ENCODE measurements at regions not wholly inside any gene's neighbourhood (a gene's known extent, or its start where the extent isn't known, plus 50 kb on each side); places are given as distances from the start of the nearest gene placed in this dataset.
"Not testable (repeated sequence)": the region's sequence is repeated elsewhere in the genome, so short reads cannot be mapped to it uniquely, and the experiment has no call there.

GRCh38 chr15:59792359-59792758 is 103.2 kb upstream of the BNIP2 start:
- no peaks in the 10 kb centered on the region for H3K36me3 Mint-ChIP-seq
- no peak overlapping the region for H3K27ac ChIP-seq (ENCODE audit: low read depth, low read length)
- peak overlapping the region; percentile 76 to 97 (median 88) for H3K27ac Mint-ChIP-seq
- peak overlapping the region; percentile 60 to 90 (median 78) for H3K4me3 Mint-ChIP-seq
- H3K4me1 Mint-ChIP-seq = peaks cover 36 to 76% (median 55%) of the 10 kb centered on the region in 4 donors
- POLR2A ChIA-PET (ENCODE audit: partially characterized antibody) = interaction anchor here (0.8 to 2.6 kb wide), 2 partner anchors 10 to 22 kb away, joined by 3 to 39 read pairs; no protein-coding TSS in a partner anchor
- peak; percentile 32 to 65 (median 36) for DNase-seq
- peaks cover 0 to 2% (median 0%) of the 10 kb centered on the region in 8 donors for H3K9me3 Mint-ChIP-seq
- peaks cover 70% of the 10 kb centered on the region for H3K4me1 ChIP-seq (ENCODE audit: insufficient read depth, low read length)
- CTCF ChIA-PET (ENCODE audit: partially characterized antibody) = interaction anchor here (1.7 to 2.2 kb wide), 4 partner anchors 10 to 40 kb away, joined by 3 to 8 read pairs (median 4); no protein-coding TSS in a partner anchor
- intact Hi-C loops (cut with micrococcal nuclease) = no loop called here
- peak overlapping the region in 1 of 2 donors; percentile 7 for H3K4me3 ChIP-seq (ENCODE audit: low read length in 2 of 2)
- H3K36me3 ChIP-seq (ENCODE audit: insufficient read depth, low read length) = no peaks in the 10 kb centered on the region
- no peaks in the 10 kb centered on the region for H3K9me3 ChIP-seq (ENCODE audit: control insufficient read depth in 1 of 2, low read length in 2 of 2)
- no peaks in the 10 kb centered on the region for H3K27me3 ChIP-seq (ENCODE audit: insufficient read depth, low read length)
- peaks cover 0 to 2% of the 10 kb centered on the region in 2 donors for H3K27me3 Mint-ChIP-seq

- Histone ChIP-seq H3K4me1 (ENCODE audit: insufficient read depth, low read length) (peaks cover 66% of the 10 kb centered on the region), H3K9me3 (ENCODE audit: control insufficient read depth in 1 of 2, low read length in 2 of 2) (no peaks in the 10 kb centered on the region), H3K4me3 (ENCODE audit: low read length in 2 of 2) (peak overlapping the region in 1 of 2 donors; percentile 7), H3K27ac (ENCODE audit: low read depth, low read length) (no peak overlapping the region), H3K36me3 (ENCODE audit: insufficient read depth, low read length) (no peaks in the 10 kb centered on the region), H3K27me3 (ENCODE audit: insufficient read depth, low read length) (no peaks in the 10 kb centered on the region)
- Mint-ChIP-seq H3K9me3 (peaks cover 0 to 2% (median 0%) of the 10 kb centered on the region in 8 donors), H3K4me3 (peak overlapping the region in 4 of 8 donors; percentile 19 to 84 (median 79)), H3K27me3 (peaks cover 0 to 2% of the 10 kb centered on the region in 2 donors), H3K36me3 (peaks cover 0 to 3% of the 10 kb centered on the region in 2 donors), H3K27ac (peak overlapping the region in 4 of 7 donors; percentile 25 to 95 (median 64)), H3K4me1 (peaks cover 36 to 70% (median 56%) of the 10 kb centered on the region in 4 donors)
- DNase-seq = no peak
- CTCF ChIA-PET (ENCODE audit: partially characterized antibody) = interaction anchor here (0.6 to 2.2 kb wide), 7 partner anchors 11 to 119 kb away, joined by 3 to 8 read pairs (median 3); no protein-coding TSS in a partner anchor
- POLR2A ChIA-PET (ENCODE audit: partially characterized antibody) = interaction anchor here (0.6 to 2.6 kb wide), 2 partner anchors 11 to 1067 kb away, joined by 3 to 39 read pairs; no protein-coding TSS in a partner anchor
- intact Hi-C loops (cut with micrococcal nuclease) = no loop called here
These were observed 102.6 kb upstream of the BNIP2 start for GRCh38 chr15:59791755-59792154.

- intact Hi-C loops (cut with micrococcal nuclease) = no loop called here
- CTCF ChIA-PET (ENCODE audit: partially characterized antibody) = interaction anchor here (0.6 to 2.2 kb wide), 7 partner anchors 11 to 119 kb away, joined by 3 to 8 read pairs (median 3); no protein-coding TSS in a partner anchor
- Histone ChIP-seq H3K27me3 (ENCODE audit: insufficient read depth, low read length) (no peaks in the 10 kb centered on the region), H3K36me3 (ENCODE audit: insufficient read depth, low read length) (no peaks in the 10 kb centered on the region), H3K27ac (ENCODE audit: low read depth, low read length) (no peak overlapping the region), H3K9me3 (ENCODE audit: control insufficient read depth in 1 of 2, low read length in 2 of 2) (no peaks in the 10 kb centered on the region), H3K4me1 (ENCODE audit: insufficient read depth, low read length) (peaks cover 62% of the 10 kb centered on the region), H3K4me3 (ENCODE audit: low read length in 2 of 2) (no peak overlapping the region)
- H3K27ac Mint-ChIP-seq = peak overlapping the region in 3 of 7 donors; percentile 33 to 70 (median 48)
- H3K27me3 Mint-ChIP-seq = peaks cover 0 to 2% of the 10 kb centered on the region in 2 donors
- peaks cover 0 to 3% of the 10 kb centered on the region in 2 donors for H3K36me3 Mint-ChIP-seq
- H3K4me3 Mint-ChIP-seq = no peak overlapping the region
- DNase-seq = no peak
- peaks cover 34 to 65% (median 56%) of the 10 kb centered on the region in 4 donors for H3K4me1 Mint-ChIP-seq
- peaks cover 0 to 2% (median 0%) of the 10 kb centered on the region in 8 donors for H3K9me3 Mint-ChIP-seq
- POLR2A ChIA-PET (ENCODE audit: partially characterized antibody) = interaction anchor here (0.6 to 2.6 kb wide), 3 partner anchors 12 to 1067 kb away, joined by 3 to 39 read pairs (median 6); no protein-coding TSS in a partner anchor
These were observed 102.0 kb upstream of the BNIP2 start for GRCh38 chr15:59791079-59791478.

GRCh38 chr15:59786466-59786865 is 97.3 kb upstream of the BNIP2 start:
- H3K27ac ChIP-seq (ENCODE audit: low read depth, low read length); intact Hi-C loops (cut with micrococcal nuclease); H3K27me3 ChIP-seq (ENCODE audit: insufficient read depth, low read length); H3K36me3 Mint-ChIP-seq; H3K36me3 ChIP-seq (ENCODE audit: insufficient read depth, low read length); H3K9me3 ChIP-seq (ENCODE audit: control insufficient read depth in 1 of 2, low read length in 2 of 2); DNase-seq; H3K4me3 ChIP-seq (ENCODE audit: low read length in 2 of 2); CTCF ChIA-PET (ENCODE audit: partially characterized antibody); H3K27me3 Mint-ChIP-seq; H3K4me3 Mint-ChIP-seq: not testable (repeated sequence)
- H3K4me1 Mint-ChIP-seq = peaks cover 18 to 48% (median 35%) of the 10 kb centered on the region in 4 donors
- H3K4me1 ChIP-seq (ENCODE audit: insufficient read depth, low read length) = peaks cover 37% of the 10 kb centered on the region
- peak overlapping the region in 3 of 7 donors; percentile 2 to 34 (median 18) for H3K27ac Mint-ChIP-seq
- POLR2A ChIA-PET (ENCODE audit: partially characterized antibody) = interaction anchor here (1.3 kb wide), 1 partner anchor 17 kb away, joined by 3 read pairs; no protein-coding TSS in a partner anchor
- H3K9me3 Mint-ChIP-seq = peaks cover 0 to 12% (median 4%) of the 10 kb centered on the region in 8 donors

- peaks cover 32% of the 10 kb centered on the region for H3K4me1 ChIP-seq (ENCODE audit: insufficient read depth, low read length)
- H3K4me1 Mint-ChIP-seq = peaks cover 18 to 45% (median 31%) of the 10 kb centered on the region in 4 donors
- H3K27ac ChIP-seq (ENCODE audit: low read depth, low read length); H3K36me3 ChIP-seq (ENCODE audit: insufficient read depth, low read length); H3K4me3 ChIP-seq (ENCODE audit: low read length in 2 of 2); DNase-seq; intact Hi-C loops (cut with micrococcal nuclease); H3K9me3 ChIP-seq (ENCODE audit: control insufficient read depth in 1 of 2, low read length in 2 of 2); CTCF ChIA-PET (ENCODE audit: partially characterized antibody); H3K27me3 ChIP-seq (ENCODE audit: insufficient read depth, low read length); H3K4me3 Mint-ChIP-seq; H3K36me3 Mint-ChIP-seq; POLR2A ChIA-PET (ENCODE audit: partially characterized antibody); H3K27me3 Mint-ChIP-seq: not testable (repeated sequence)
- peaks cover 0 to 12% (median 4%) of the 10 kb centered on the region in 8 donors for H3K9me3 Mint-ChIP-seq
- peak overlapping the region in 3 of 7 donors; percentile 2 to 34 (median 18) for H3K27ac Mint-ChIP-seq
These were observed 96.9 kb upstream of the BNIP2 start for GRCh38 chr15:59785981-59786380.

GRCh38 chr15:59783774-59784520 is 94.8 kb upstream of the BNIP2 start:
- H3K9me3 Mint-ChIP-seq = peaks cover 0 to 10% (median 4%) of the 10 kb centered on the region in 8 donors
- H3K27ac Mint-ChIP-seq = peak overlapping the region in 2 of 7 donors; percentile 9 to 29
- H3K27me3 ChIP-seq (ENCODE audit: insufficient read depth, low read length); H3K27me3 Mint-ChIP-seq; H3K36me3 ChIP-seq (ENCODE audit: insufficient read depth, low read length); H3K27ac ChIP-seq (ENCODE audit: low read depth, low read length); intact Hi-C loops (cut with micrococcal nuclease); H3K36me3 Mint-ChIP-seq; DNase-seq; H3K4me3 ChIP-seq (ENCODE audit: low read length in 2 of 2); H3K9me3 ChIP-seq (ENCODE audit: control insufficient read depth in 1 of 2, low read length in 2 of 2); CTCF ChIA-PET (ENCODE audit: partially characterized antibody): not testable (repeated sequence)
- H3K4me1 ChIP-seq (ENCODE audit: insufficient read depth, low read length) = peaks cover 27% of the 10 kb centered on the region
- POLR2A ChIA-PET (ENCODE audit: partially characterized antibody) = interaction anchor here (1.2 kb wide), 1 partner anchor 10 kb away, joined by 3 read pairs; no protein-coding TSS in a partner anchor
- peaks cover 9 to 37% (median 22%) of the 10 kb centered on the region in 4 donors for H3K4me1 Mint-ChIP-seq
- H3K4me3 Mint-ChIP-seq = peak overlapping the region in 2 of 8 donors; percentile 32 to 64

GRCh38 chr15:59779110-59779509 is 90.0 kb upstream of the BNIP2 start:
- Mint-ChIP-seq H3K36me3 (peaks cover 0 to 4% of the 10 kb centered on the region in 2 donors), H3K27ac (no peak overlapping the region), H3K4me1 (peaks cover 2 to 7% (median 5%) of the 10 kb centered on the region in 4 donors), H3K4me3 (no peak overlapping the region), H3K9me3 (peaks cover 0 to 9% (median 4%) of the 10 kb centered on the region in 8 donors), H3K27me3 (no peaks in the 10 kb centered on the region)
- H3K36me3 ChIP-seq (ENCODE audit: insufficient read depth, low read length) = no peaks in the 10 kb centered on the region
- H3K9me3 ChIP-seq (ENCODE audit: control insufficient read depth in 1 of 2, low read length in 2 of 2) = no peaks in the 10 kb centered on the region
- no peak overlapping the region for H3K27ac ChIP-seq (ENCODE audit: low read depth, low read length)
- H3K27me3 ChIP-seq (ENCODE audit: insufficient read depth, low read length) = no peaks in the 10 kb centered on the region
- POLR2A ChIA-PET (ENCODE audit: partially characterized antibody) = interaction anchor here (0.8 kb wide), 2 partner anchors 9 to 15 kb away, joined by 3 read pairs; no protein-coding TSS in a partner anchor
- no peak for DNase-seq
- intact Hi-C loops (cut with micrococcal nuclease) = no loop called here
- CTCF ChIA-PET (ENCODE audit: partially characterized antibody) = interaction anchor here (1.3 kb wide), 1 partner anchor 11 kb away, joined by 3 read pairs; no protein-coding TSS in a partner anchor
- peaks cover 8% of the 10 kb centered on the region for H3K4me1 ChIP-seq (ENCODE audit: insufficient read depth, low read length)
- H3K4me3 ChIP-seq (ENCODE audit: low read length in 2 of 2) = no peak overlapping the region

Measured in CD4-positive, alpha-beta memory T cell (primary cell).